ENCODE measurements at regions not wholly inside any gene's neighbourhood (a gene's known extent, or its start where the extent isn't known, plus 50 kb on each side); places are given as distances from the start of the nearest gene placed in this dataset.

- no peak for DNase-seq
Observed at GRCh38 chr10:71159892-71160291, 52.5 kb upstream of the UNC5B start.

GRCh38 chr10:71161425-71161824 lies 50.9 kb upstream of the UNC5B start:
- DNase-seq, result no peak

Measured in NCI-H2171 treated with DMSO at 0.1 percent for 48 hours (cell line).